Gastroesophageal sphincter (tissue), 4 donors: ENCODE measurements at regions not wholly inside any gene's neighbourhood (a gene's known extent, or its start where the extent isn't known, plus 50 kb on each side); places are given as distances from the start of the nearest gene placed in this dataset.
A peak's percentile ranks its signal among the peaks of the same experiment; 100 is the strongest.

Experiments used
- ATAC-seq: fragments of 150-250 bp; one replicate; pipeline ENCODE4 v1.9.1; 2016; ENCODE audit warnings: mild to moderate bottlenecking, moderate library complexity
- H3K27ac ChIP-seq, 4 donors: fragments of 200-600 bp; sonication (generic) in 3 of 4; 1 replicate in 3 of 4; 2 replicates in 1 of 4; pipeline ENCODE4 v1.5.1; 2016 to 2019
- H3K27me3 ChIP-seq: fragments of 200-600 bp; sonication (generic); one replicate; pipeline ENCODE4 v1.5.1; 2019
- H3K36me3 ChIP-seq, 2 donors: fragments of 200-600 bp; sonication (generic); one replicate each; pipeline ENCODE4 v1.5.1; 2019; ENCODE audit warnings: control low read depth in 1 of 2
- H3K4me1 ChIP-seq, 3 donors: fragments of 200-600 bp; sonication (generic); 1 replicate in 2 of 3; 2 replicates in 1 of 3; pipeline ENCODE4 v1.5.1; 2016 to 2019; ENCODE audit warnings: control low read depth in 2 of 3
- H3K4me3 ChIP-seq, 2 donors: fragments of 200-600 bp; sonication (generic); one replicate each; pipeline ENCODE4 v1.5.1; 2019; ENCODE audit warnings: mild to moderate bottlenecking in 1 of 2, moderate library complexity in 1 of 2
- H3K9me3 ChIP-seq, 3 donors: fragments of 200-600 bp; sonication (generic); one replicate each; pipeline ENCODE4 v1.5.1; 2017 to 2019; ENCODE audit warnings: control low read depth in 2 of 3
- EP300 ChIP-seq: sonication (generic); formaldehyde crosslinking; IDR thresholded peaks from one replicate; pipeline ENCODE4 v1.6.1; 2017; ENCODE audit warnings: antibody characterized with exemption, mild to moderate bottlenecking
- POLR2A ChIP-seq, 2 donors: fragments of 450-650 bp; IDR thresholded peaks; one replicate each; pipeline ENCODE4 v1.6.1; 2017; ENCODE audit warnings: antibody characterized with exemption in 2 of 2, mild to moderate bottlenecking in 2 of 2, moderate library complexity in 1 of 2
- POLR2AphosphoS5 ChIP-seq: sonication (generic); formaldehyde crosslinking; IDR thresholded peaks from one replicate; pipeline ENCODE4 v1.6.1; 2017; ENCODE audit warnings: antibody characterized with exemption
- WGBS, 2 donors: methylation state at CpG; one replicate each; pipeline ENCODE4 v1.1.5; 2018; ENCODE audit warnings: low coverage in 1 of 2; 5-methylcytosine and 5-hydroxymethylcytosine counted together
- TF ChIP-seq, protein P1 (sequence below), 4 experiments: fragments of 200-600 bp in 2 of 4; fragments of 450-650 bp in 2 of 4; sonication (generic) in 1 of 4; IDR thresholded peaks; one replicate each; pipeline ENCODE4 v1.5.1; 2017 to 2019; ENCODE audit warnings: antibody characterized with exemption in 4 of 4, mild to moderate bottlenecking in 2 of 4, moderate library complexity in 2 of 4

DNA sequence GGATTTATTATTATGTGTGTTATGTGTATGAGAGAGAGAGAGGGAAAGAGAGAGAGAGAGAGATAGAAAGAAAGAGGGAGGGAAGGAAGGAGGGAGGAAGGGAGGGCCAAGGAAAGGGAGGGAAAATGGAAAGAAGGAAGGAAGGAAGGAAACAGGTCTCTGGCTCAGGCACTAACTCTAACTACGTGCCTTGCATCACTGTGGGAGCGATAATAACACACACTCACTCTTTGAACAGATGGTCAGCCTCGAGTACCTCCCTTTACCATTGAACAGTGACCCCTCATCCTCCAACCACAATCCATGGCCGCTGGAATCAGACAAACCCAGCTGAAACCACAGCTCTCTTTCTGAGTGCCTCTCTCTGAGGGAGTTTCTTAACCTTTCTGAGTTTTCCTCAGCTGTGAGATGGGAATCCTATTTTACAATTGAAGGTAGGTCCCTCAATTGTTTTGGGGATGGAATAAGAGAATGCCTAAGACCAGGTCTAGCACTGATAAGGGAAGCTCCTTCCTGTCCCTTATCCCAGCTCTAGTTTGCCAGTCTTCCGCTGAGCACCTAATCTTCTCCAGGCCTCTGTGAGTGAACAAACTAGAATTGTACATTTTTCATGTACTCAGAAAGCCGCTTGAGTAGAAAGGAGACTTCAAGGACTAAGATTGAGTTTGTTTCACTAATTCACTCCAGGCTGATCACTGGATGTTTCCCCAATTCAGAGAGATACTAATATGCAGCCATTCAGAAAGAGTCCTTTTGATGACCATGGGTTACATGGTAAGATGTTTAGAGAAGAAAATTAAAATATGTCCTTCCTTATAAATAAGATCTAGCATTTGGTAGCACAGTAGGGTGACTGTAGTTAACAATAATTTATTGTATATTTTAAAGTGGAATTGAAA, 62.8 kb downstream of the IRF2BP2 start:
- no peak overlapping the region for H3K4me3 ChIP-seq
- WGBS, 2 donors: 79 to 88% methylated on average over 5 to 6 of the region's 6 CpGs
- no peaks in the 10 kb centered on the region for H3K27me3 ChIP-seq
- peaks cover 11 to 47% (median 35%) of the 10 kb centered on the region in 3 donors for H3K4me1 ChIP-seq
- peak overlapping the region in 3 of 4 donors; percentile 95 to 99 (median 97) for H3K27ac ChIP-seq
- H3K9me3 ChIP-seq: no peaks in the 10 kb centered on the region
- ATAC-seq: no peak
- TF ChIP-seq POLR2A (IDR thresholded peaks at IDR 0.05): no peak
- no peak for TF ChIP-seq POLR2AphosphoS5
- TF ChIP-seq, protein P1, sequence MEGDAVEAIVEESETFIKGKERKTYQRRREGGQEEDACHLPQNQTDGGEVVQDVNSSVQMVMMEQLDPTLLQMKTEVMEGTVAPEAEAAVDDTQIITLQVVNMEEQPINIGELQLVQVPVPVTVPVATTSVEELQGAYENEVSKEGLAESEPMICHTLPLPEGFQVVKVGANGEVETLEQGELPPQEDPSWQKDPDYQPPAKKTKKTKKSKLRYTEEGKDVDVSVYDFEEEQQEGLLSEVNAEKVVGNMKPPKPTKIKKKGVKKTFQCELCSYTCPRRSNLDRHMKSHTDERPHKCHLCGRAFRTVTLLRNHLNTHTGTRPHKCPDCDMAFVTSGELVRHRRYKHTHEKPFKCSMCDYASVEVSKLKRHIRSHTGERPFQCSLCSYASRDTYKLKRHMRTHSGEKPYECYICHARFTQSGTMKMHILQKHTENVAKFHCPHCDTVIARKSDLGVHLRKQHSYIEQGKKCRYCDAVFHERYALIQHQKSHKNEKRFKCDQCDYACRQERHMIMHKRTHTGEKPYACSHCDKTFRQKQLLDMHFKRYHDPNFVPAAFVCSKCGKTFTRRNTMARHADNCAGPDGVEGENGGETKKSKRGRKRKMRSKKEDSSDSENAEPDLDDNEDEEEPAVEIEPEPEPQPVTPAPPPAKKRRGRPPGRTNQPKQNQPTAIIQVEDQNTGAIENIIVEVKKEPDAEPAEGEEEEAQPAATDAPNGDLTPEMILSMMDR (IDR thresholded peaks at IDR 0.05): no peak
- no peak for TF ChIP-seq EP300
- H3K36me3 ChIP-seq: no peaks in the 10 kb centered on the region

GRCh38 chr1:234546387-234546704, 63.6 kb downstream of the IRF2BP2 start:
- Histone ChIP-seq H3K36me3 (no peaks in the 10 kb centered on the region), H3K4me3 (no peak overlapping the region), H3K4me1 (peaks cover 11 to 55% (median 35%) of the 10 kb centered on the region in 3 donors), H3K27ac (peak overlapping the region in 3 of 4 donors; percentile 95 to 99 (median 97)), H3K27me3 (no peaks in the 10 kb centered on the region), H3K9me3 (no peaks in the 10 kb centered on the region)
- no peak for TF ChIP-seq POLR2AphosphoS5
- TF ChIP-seq, protein P1 (IDR thresholded peaks at IDR 0.05): no peak
- TF ChIP-seq POLR2A (IDR thresholded peaks at IDR 0.05): no peak
- TF ChIP-seq EP300: no peak
- ATAC-seq: no peak
- WGBS, 2 donors: 87 to 88% methylated on average over 5 to 7 of the region's 7 CpGs

DNA sequence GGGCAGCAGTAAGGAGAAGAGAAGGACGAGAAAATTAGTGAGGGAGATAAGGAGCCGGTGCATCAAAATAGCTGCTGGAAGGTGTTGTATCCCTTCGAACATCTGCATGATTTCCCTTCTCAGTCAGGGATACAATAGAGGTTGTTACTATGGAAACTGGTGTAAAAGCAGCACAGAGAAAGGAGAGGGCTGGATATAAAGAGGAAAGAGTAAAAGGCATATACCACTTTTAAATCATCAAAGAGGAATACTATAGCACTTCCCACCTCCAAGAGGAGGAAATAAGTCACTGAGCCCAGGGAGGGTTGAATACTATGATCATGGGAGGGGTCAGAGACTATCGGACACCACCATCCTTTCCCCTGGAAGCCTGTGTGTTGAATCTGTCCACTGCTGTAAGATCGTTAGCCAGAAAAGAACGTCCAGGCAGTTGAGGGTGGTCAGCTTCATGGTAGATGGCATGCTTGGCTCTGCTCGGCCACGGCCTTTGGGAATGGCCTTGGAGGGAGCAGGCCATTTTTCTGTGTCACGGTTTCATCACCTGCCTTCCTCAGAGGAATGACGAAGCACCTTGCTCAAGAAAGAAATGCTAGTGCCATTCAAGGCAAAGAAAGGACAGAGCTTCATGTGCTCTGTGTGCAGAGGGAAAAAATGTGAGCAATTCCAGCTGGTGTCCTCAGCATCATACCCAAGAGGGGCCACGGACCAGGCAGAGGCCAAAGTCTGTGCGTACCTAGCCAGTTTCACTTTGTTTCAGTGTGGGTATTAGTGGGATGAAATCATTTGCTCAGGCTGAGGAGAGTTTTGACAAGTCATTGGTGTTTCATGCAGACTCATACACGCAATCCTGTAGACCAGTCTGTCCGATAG, 64.2 kb downstream of the IRF2BP2 start:
- H3K4me1 ChIP-seq: peaks cover 11 to 61% (median 35%) of the 10 kb centered on the region in 3 donors
- no peaks in the 10 kb centered on the region for H3K36me3 ChIP-seq
- ATAC-seq: peak; percentile 32
- no peak for TF ChIP-seq POLR2AphosphoS5
- TF ChIP-seq, protein P1 (IDR thresholded peaks at IDR 0.05): no peak
- no peak for TF ChIP-seq POLR2A (IDR thresholded peaks at IDR 0.05)
- TF ChIP-seq EP300: no peak
- 43 to 47% methylated on average over 8 to 10 of the region's 14 CpGs for WGBS, 2 donors
- H3K9me3 ChIP-seq: no peaks in the 10 kb centered on the region
- peak overlapping the region; percentile 95 to 99 (median 96) for H3K27ac ChIP-seq
- no peak overlapping the region for H3K4me3 ChIP-seq
- no peaks in the 10 kb centered on the region for H3K27me3 ChIP-seq

GRCh38 chr1:234544087-234544579, 65.2 kb upstream of the TARBP1 start:
- H3K4me3 ChIP-seq: no peak overlapping the region
- peaks cover 11 to 77% (median 49%) of the 10 kb centered on the region in 3 donors for H3K4me1 ChIP-seq
- 11 to 13% methylated on average over 3 to 6 of the region's 6 CpGs for WGBS, 2 donors
- H3K9me3 ChIP-seq: no peaks in the 10 kb centered on the region
- H3K36me3 ChIP-seq: no peaks in the 10 kb centered on the region
- peak overlapping the region; percentile 95 to 99 (median 96) for H3K27ac ChIP-seq
- H3K27me3 ChIP-seq: no peaks in the 10 kb centered on the region
- TF ChIP-seq POLR2A (IDR thresholded peaks at IDR 0.05) (no peak), EP300 (no peak), POLR2AphosphoS5 (peak; percentile 81)
- TF ChIP-seq, protein P1 (IDR thresholded peaks at IDR 0.05): no peak
- peak; percentile 73 for ATAC-seq
